SH-SY5Y (cell line): ENCODE measurements at regions not wholly inside any gene's neighbourhood (a gene's known extent, or its start where the extent isn't known, plus 50 kb on each side); places are given as distances from the start of the nearest gene placed in this dataset.

Source experiments
- GATA2 ChIP-seq: IDR thresholded peaks from 2 replicates; pipeline ENCODE4 v1.6.1; 2011; ENCODE audit warnings: mild to moderate bottlenecking, low read depth, low read length
- GATA3 ChIP-seq: IDR thresholded peaks from 2 replicates; pipeline ENCODE4 v1.6.1; 2011; ENCODE audit warnings: low read depth, mild to moderate bottlenecking, low read length, moderate library complexity

DNA sequence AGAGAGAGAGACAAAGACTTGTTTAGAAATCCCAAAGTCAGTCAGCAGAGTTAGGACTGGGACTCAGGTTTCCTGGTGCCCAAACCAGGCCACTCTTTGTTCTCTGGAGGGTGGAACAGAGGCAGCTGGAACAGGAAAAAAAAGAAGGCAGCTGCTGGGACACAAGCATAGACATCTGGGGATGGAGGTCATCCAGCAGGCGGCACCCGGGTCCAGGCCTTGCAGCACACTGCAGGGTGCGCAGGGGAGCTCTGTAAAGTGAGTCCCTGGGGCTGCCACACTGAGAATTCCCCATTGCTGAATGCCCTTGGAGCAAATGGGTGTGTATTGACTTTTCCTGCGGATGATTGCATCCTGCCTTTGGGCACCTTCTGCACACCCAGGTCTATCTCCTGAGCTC is 222.9 kb upstream of the CSF3R start:
- TF ChIP-seq GATA2: no peak
- TF ChIP-seq GATA3: no peak

DNA sequence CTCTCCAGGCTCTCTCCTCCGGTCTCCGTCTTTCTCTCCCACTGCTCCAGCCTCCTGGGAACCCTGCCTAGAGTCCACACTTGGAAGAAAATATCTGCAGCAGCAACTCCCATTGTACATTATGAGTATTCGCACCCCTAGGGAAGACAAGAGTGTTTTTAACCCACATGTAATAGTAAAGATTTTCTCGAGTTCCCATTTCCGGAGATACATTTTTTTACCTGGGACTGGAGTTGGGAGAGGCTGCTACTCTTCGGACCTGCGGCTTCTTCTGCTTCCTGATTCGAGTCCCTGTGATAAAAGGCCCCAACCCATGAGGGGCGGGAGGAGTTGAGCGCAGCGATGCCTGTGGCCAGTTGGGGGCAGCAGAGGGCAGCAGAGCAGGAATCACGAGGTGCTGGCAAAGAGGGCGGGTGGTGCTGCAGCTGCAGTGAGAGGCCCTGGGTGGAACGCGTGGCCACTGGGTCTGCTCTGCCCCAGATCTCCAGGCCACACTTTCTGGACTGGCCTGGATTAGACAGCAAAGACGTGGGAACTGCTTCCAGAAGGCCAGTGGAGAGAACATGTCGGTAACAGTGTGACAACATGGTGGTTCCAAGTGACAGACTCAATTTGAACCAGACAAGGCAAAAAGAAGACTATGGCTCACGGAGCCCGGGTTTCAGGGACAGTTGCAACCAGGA is 221.0 kb upstream of the CSF3R start:
- no peak for TF ChIP-seq GATA3
- no peak for TF ChIP-seq GATA2

DNA sequence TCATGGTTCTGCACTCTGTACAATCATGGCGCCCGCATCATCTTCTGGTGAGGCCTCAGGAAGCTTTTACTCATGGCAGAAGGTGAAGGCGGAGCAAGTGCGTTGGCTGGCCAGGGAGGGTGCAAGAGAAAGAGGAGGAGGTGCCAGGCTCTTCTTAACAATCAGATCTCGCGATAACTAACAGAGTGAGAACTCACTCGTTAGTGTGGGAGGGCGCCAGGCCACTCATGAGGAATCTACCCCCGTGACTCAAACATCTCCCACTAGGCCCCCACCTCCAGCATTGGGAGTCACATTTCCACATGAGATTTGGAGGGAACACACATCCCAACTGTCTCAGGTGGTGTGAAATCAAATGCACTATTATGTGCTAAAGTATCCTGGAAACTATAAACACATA is 220.2 kb upstream of the CSF3R start:
- TF ChIP-seq GATA3 (no peak), GATA2 (no peak)

DNA sequence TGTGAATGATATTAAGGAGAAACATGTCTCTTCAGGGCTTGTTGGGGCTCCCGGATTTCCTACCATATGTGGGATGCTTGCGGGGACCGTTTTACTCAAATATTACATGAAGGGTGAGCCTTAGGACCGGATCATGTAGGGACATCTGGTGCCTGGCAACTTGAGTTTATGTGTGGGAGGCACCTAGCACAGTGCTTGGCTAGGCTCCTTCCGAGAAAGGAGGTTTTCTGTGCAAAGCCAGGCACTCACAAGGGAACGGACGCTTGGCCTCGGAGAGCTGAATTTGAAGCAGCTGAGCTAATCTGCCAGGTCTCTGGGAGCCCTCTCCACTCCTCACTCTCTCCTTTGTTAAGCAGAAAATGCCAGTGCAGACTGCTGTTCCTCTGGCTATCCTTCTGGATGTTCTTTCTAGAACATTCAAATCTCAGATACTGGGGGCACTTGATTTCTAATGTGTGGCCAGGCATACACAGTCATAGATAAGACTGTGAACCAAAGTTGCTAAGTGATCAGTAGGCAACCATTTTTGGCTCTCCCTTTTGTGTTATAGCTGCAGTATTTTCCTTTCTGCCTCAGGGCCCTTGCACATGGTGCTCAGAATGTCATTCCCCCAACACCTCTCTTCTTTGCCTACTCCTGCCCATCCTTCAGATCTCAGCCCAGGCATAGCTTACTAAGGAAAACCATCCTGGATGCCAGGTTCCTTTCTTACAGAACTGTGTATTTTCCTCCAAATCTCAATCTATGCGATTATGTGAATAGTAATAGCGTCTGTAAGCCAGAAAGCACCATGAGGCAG is 216.6 kb upstream of the CSF3R start:
- TF ChIP-seq GATA2: no peak; the same call in 1 of the 2 replicates
- TF ChIP-seq GATA3: no peak

DNA sequence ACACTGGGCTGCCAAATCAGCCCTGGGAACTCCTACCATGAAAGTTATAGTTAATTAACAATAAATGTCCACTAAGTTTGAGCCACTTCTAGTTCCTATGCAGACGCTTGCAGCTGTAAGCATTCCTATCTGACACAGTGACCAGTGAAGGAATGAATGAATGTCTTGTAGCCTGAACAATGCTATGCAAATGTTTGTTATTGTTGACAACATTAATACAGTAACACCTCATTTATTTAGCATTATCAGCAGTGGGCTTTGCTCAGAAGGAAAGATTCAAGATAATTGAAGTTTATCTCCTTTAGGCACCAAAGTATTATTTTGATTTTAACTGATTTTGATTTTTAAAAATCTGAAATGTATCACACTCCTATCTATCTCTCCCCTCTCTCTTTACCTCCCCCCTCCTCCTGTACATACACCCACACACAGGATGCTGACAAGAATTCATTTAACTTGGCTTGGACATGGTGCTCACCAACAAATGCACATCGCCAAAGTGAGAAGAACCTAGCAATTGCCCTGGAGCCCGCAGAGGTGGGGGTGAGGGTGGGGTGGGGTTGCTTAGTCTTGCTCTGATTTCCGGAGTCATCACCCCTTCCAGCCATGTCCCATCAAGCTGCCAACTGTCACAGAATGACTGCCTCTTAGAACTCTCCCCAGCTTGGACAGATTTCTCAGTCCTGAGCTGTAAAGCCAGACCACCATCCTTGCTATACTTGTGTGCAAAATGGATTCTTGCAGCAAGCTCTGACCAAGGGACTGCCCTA is 215.3 kb upstream of the CSF3R start:
- TF ChIP-seq GATA3: no peak
- TF ChIP-seq GATA2: no peak

DNA sequence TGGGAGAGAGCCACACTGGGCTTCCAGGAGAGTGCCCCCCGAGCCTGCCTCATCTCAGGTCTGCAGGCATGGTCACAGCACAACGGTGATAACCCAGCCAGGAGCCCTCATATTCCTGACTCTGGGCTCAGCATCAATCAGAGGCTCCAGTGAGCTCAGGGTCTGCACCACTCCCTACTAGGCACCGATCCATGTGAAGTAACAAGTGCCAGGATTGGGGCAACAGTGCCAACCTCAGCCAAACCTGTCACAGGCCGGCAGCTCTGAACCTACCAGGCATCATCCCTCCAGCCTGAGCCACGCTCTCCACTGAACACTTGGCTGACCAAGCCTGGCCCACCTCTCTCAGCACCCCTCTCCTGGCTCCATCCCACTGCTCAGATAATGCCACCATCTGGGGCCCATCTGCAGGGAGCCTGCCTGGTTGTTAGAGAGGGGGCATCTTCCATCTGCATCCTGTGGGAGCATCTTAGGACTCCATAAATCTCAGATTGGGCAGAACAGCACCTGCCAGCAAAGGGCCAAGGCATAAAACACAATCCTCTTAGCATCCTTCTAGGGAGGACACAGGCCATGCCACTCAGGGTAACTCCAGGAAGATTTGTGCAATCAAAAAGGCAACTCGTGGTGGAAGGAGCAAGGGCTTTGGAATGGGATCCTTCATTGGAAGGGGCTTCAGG is 213.7 kb upstream of the CSF3R start:
- TF ChIP-seq GATA2 (no peak), GATA3 (no peak)

DNA sequence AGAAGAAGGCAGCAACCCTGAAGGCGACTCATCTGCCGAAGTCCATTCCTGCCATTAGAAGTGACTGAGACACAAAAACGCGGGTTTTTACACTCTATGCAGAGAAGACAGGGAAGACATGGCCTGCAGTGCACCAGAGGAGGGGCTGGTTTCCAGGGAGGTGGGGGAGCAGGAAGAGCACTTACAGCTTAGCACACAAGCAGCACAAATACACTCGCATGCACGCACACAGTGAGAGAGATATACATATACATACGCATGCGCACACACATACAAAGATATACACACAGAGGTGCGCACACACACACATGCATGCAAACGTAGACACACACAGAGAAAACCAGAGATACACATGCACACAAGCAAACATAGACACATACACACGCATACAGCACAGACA is 210.9 kb upstream of the CSF3R start:
- TF ChIP-seq GATA3 (no peak), GATA2 (no peak)

DNA sequence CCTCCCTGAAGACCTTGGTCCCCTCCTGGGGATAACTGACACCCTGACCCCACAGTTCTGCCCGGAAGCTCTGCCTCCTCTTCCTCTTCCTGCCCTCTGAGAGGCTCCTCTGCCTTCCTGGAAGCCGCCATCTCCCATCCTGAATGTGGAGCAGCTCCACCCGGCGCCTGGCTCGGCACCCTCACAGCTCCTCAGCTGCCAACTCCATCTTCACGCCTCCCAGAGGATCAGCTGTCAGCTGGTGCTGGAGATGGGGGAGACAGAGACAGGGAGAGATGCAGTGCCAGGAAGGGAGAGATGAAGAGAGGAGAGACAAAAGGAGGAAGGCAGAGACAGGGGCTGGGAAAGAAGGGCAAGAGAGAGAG is 210.4 kb upstream of the CSF3R start:
- TF ChIP-seq GATA3 (no peak), GATA2 (no peak)

DNA sequence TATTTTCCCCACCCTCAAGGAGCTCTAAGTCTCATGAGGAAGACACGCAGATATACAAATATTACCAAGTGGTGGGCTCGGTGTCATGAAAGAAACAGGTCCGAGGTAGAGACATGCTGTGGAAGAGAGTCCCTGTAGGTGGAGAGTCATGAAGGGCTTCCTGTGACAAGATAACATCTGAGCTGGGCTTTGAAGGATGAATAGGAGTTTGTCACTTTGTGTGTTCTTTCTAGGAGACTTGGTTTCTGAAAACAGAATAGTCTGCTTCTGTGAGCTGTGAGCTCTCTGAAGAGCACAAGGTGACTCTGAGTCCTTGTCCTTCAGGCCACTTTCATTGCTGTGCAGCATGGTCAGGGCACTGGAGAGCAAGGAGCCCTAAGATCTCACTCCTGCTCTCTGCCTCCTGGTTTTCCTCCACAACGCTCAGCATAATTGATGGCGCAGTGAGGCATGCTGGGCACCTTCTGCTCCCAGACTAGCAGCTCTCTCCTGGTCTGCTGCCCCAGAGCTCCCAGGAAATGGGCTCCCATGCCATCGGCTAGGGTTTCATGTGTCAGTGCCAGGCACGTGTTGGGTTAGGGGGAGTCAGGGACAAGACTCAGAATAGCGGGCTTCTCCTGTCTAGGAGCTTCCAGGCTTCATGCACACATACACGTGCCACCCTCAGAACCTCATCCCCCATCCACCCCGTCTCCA is 209.9 kb upstream of the CSF3R start:
- TF ChIP-seq GATA3 (no peak), GATA2 (no peak)

DNA sequence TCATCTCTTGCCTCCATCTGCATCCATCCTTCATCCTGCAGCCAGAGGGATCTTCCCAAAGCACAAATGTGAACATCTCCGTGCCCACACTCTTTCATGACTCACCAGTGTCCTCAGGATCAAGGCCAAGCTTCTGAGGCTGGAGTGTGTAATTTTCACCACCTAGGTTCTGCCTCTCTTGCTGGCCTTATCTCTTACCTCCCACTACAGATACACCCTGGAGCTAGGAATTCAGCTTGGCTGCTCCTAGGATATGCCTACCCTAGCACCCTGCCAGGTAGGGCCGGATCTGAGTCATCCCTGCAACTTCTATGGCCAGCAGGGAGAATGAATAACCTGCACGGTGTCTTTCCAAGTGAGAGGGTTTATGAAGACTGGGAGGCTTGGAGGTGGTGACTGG is 208.7 kb upstream of the CSF3R start:
- no peak for TF ChIP-seq GATA3
- TF ChIP-seq GATA2: no peak

DNA sequence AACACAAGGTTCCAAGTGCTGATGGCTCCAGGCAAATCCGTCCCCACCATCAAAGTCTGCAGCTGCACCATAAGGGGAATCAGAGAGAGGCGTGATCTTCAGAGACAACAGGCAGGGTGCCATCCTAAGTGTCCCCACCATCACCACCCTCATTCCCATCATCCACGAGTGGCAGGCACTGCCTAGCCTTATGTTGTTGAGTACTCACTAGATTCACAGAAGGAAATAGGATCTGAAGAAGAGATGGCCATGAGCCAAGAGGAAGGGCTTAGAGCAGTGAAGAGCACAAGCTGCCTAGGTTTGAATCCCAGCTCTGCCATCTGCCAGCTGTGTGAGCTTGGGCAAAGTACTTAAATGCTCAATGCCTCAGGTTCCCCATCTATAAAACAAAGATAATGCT is 207.3 kb upstream of the CSF3R start:
- TF ChIP-seq GATA3: no peak
- no peak for TF ChIP-seq GATA2

DNA sequence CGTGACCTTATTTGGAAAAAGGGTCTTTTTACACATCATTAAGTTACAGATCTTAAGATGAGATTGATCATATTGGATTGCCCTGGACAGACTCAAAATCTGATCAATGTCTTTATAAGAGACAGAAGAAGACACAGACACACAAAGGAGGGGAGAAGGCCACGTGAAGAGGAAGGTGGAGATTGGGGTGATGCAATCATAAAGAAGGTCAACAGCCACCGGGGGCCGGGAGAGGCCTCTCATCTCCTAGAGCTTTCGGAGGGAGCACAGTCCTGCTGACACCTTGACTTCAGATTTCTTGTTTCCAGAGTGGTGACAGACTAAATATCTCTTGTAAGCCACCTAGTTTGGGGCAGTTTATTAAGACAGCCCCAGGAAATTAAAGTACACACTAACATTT is 204.6 kb upstream of the CSF3R start:
- no peak for TF ChIP-seq GATA3
- TF ChIP-seq GATA2: no peak

DNA sequence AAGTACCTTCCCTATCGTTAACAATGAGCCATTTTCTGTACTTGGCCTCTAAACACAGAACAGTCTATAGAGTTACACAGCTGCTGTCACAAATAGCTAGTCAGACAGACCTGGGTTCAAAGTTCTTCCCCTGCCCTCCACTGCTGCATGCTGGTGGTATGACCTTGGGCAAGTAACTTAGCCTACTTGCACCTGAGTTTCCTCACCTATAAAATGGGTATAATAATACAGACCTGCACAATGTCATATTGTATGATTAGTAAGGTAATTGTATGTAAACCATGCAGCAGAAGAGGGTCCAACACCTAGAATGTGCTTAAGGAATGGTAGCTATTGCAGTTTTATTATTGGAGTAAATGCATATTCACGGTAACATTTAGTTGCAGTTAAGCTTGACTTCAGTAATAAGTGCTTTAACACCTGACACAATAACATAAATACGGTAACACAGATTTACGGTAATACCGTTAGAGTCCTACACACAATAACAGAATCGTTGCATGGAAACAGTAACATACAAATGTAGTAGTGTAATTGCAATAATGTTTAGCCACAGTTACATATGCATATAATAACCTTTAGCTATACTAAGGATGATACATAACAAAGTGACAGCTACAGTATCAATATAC is 193.3 kb upstream of the CSF3R start:
- TF ChIP-seq GATA3 (no peak), GATA2 (no peak)
